Lower leg skin (tissue), 3 donors: ENCODE measurements at regions not wholly inside any gene's neighbourhood (a gene's known extent, or its start where the extent isn't known, plus 50 kb on each side); places are given as distances from the start of the nearest gene placed in this dataset.

Experiments
- CTCF ChIP-seq, 3 donors: fragments of 450-650 bp; IDR thresholded peaks; one replicate each; pipeline ENCODE4 v1.5.1; 2016; ENCODE audit warnings: antibody characterized with exemption in 3 of 3, mild to moderate bottlenecking in 3 of 3, moderate library complexity in 2 of 3
- POLR2A ChIP-seq, 2 donors: fragments of 450-650 bp; IDR thresholded peaks; one replicate each; pipeline ENCODE4 v1.6.1; 2016 to 2017; ENCODE audit warnings: antibody characterized with exemption in 2 of 2, mild to moderate bottlenecking in 1 of 2, moderate library complexity in 1 of 2

GRCh38 chr16:87117936-87118335 lies 199.3 kb downstream of the C16orf95 start:
- no peak for TF ChIP-seq CTCF (IDR thresholded peaks at IDR 0.05)
- TF ChIP-seq POLR2A (IDR thresholded peaks at IDR 0.05), result no peak
